Stimulated activated naive CD8-positive, alpha-beta T cell treated with anti-CD3 and anti-CD28 coated beads, Interleukin-15, amount 100 ng/mL, for 72 hours (primary cell): ENCODE measurements at regions not wholly inside any gene's neighbourhood (a gene's known extent, or its start where the extent isn't known, plus 50 kb on each side); places are given as distances from the start of the nearest gene placed in this dataset.
"Not testable (repeated sequence)": the region's sequence is repeated elsewhere in the genome, so short reads cannot be mapped to it uniquely, and the experiment has no call there.

Experiments used
- ATAC-seq: fragments of 150-1000 bp; cut with Tn5 transposase; 2 replicates; pipeline ENCODE4 v1.10.0; 2021; ENCODE audit warnings: mild to moderate bottlenecking, moderate library complexity
- DNase-seq, 2 donors: peaks; one replicate each; pipeline ENCODE4 v3.0.0; 2021 to 2022
- H3K27ac Mint-ChIP-seq, 2 donors: one replicate each; pipeline ENCODE4 v1.8.0; 2022; ENCODE audit warnings: mild to moderate bottlenecking in 2 of 2, mixed read lengths in 2 of 2, moderate library complexity in 2 of 2
- H3K27me3 Mint-ChIP-seq: one replicate; pipeline ENCODE4 v1.8.0; 2022; ENCODE audit warnings: mixed read lengths
- H3K4me1 Mint-ChIP-seq: one replicate; pipeline ENCODE4 v1.8.0; 2022; ENCODE audit warnings: mild to moderate bottlenecking, mixed read lengths
- H3K4me3 Mint-ChIP-seq, 2 donors: one replicate each; pipeline ENCODE4 v1.8.0; 2022; ENCODE audit warnings: mild to moderate bottlenecking in 2 of 2, mixed read lengths in 2 of 2, moderate library complexity in 1 of 2
- H3K9me3 Mint-ChIP-seq, 2 donors: one replicate each; pipeline ENCODE4 v1.8.0; 2022; ENCODE audit warnings: mixed read lengths in 2 of 2

- not testable (repeated sequence) for H3K27me3 Mint-ChIP-seq, DNase-seq, H3K4me3 Mint-ChIP-seq, H3K27ac Mint-ChIP-seq, H3K9me3 Mint-ChIP-seq, H3K4me1 Mint-ChIP-seq
- peak; percentile 54 for ATAC-seq
Observed at GRCh38 chr2:109976319-109976718, 77.8 kb downstream of the LIMS3 start.

- not testable (repeated sequence) for H3K4me1 Mint-ChIP-seq, H3K4me3 Mint-ChIP-seq, H3K27ac Mint-ChIP-seq, H3K9me3 Mint-ChIP-seq, DNase-seq, H3K27me3 Mint-ChIP-seq
- ATAC-seq, result peak; percentile 6
Observed at GRCh38 chr2:109980754-109981153, 82.3 kb downstream of the LIMS3 start.

GRCh38 chr2:109986389-109987088 lies 88.1 kb downstream of the LIMS3 start:
- not testable (repeated sequence) for H3K4me3 Mint-ChIP-seq, H3K27me3 Mint-ChIP-seq, DNase-seq, H3K9me3 Mint-ChIP-seq, H3K27ac Mint-ChIP-seq, H3K4me1 Mint-ChIP-seq
- peak; percentile 67 for ATAC-seq

GRCh38 chr2:109987089-109987420 lies 88.6 kb downstream of the LIMS3 start:
- peak; percentile 51 for ATAC-seq
- not testable (repeated sequence) for H3K4me1 Mint-ChIP-seq, DNase-seq, H3K9me3 Mint-ChIP-seq, H3K27ac Mint-ChIP-seq, H3K4me3 Mint-ChIP-seq, H3K27me3 Mint-ChIP-seq

DNA sequence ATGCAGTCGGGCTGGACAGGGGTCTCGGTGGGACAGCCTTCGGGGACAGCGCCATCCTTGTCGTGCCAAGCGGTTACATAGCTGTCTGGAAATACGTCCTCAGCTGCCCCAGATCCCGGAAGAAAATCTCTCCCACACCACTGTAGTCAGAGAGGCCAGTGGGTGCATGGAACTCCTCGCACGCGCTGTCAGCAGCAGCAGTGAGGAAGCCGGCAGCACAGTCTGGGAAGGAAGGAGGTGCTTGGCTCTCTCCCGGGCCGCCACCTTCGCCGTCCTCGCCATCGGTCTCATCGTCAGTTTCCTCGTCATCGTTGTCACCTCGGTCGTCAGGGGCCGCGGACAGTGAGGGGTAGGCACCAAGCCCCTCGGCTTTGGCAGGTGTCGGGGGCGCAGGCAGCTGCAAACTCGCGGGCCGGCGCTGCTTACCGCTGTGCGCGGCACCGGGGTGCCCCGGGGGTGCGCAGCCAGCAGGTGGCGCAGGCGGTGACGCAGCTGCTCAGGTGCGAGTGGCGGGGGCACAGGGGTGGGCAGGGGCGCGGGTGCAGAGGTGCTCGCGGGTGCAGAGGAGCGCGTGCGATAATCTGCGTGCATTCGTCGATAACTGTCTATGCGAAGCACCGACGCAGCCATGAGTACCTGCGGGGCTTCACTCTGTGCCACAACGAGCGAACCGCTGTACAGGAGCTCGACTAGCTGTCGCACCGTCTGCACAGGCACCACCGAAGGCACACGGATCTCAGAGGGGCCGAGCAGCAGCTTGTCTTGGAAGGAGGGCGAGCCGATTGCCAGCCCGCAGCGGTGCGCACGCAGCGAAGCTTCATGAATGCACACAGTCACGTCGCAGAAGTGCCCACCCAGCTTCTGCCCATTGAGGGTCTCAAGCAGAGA lies 89.2 kb downstream of the LIMS3 start:
- not testable (repeated sequence) for H3K27me3 Mint-ChIP-seq, H3K4me3 Mint-ChIP-seq, H3K9me3 Mint-ChIP-seq, H3K4me1 Mint-ChIP-seq, DNase-seq, H3K27ac Mint-ChIP-seq
- ATAC-seq, result peak; percentile 88

- not testable (repeated sequence) for ATAC-seq, H3K27ac Mint-ChIP-seq, H3K4me3 Mint-ChIP-seq, H3K4me1 Mint-ChIP-seq, H3K9me3 Mint-ChIP-seq, H3K27me3 Mint-ChIP-seq, DNase-seq
Observed at GRCh38 chr2:109999395-109999794, 100.9 kb downstream of the LIMS3 start.

- not testable (repeated sequence) for DNase-seq, H3K27me3 Mint-ChIP-seq, H3K4me3 Mint-ChIP-seq
Observed at GRCh38 chr2:110002502-110002901, 104.0 kb downstream of the LIMS3 start.

DNA sequence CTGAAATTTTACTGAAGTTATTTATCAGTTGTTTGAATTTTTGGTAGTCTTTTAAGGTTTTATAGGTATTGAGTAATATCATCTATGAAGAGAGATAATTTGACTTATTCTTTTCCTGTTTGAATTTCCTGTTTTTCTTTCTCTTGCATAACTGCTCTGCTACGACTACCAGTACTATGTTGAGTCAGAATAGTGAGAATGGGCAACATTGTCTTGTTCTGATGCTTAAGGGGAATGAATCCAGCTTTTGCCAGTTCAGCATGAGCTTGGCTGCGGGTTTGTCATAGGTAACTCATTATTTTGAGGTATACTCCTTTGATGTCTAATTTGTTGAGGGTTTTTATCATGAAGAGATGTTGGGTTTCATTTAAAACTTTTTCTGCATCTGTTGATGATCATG lies 102.2 kb downstream of the MALL start:
- not testable (repeated sequence) for H3K27ac Mint-ChIP-seq, H3K4me3 Mint-ChIP-seq, H3K4me1 Mint-ChIP-seq, ATAC-seq, DNase-seq, H3K9me3 Mint-ChIP-seq, H3K27me3 Mint-ChIP-seq

More at GRCh38 chr2:110002502-110002901, 104.0 kb downstream of the LIMS3 start:
- not testable (repeated sequence) for H3K4me1 Mint-ChIP-seq, H3K9me3 Mint-ChIP-seq, H3K27ac Mint-ChIP-seq, ATAC-seq

- H3K4me1 Mint-ChIP-seq, DNase-seq, H3K4me3 Mint-ChIP-seq, H3K27ac Mint-ChIP-seq, H3K27me3 Mint-ChIP-seq, H3K9me3 Mint-ChIP-seq, ATAC-seq: not testable (repeated sequence)
Observed at GRCh38 chr2:110016381-110017092, 99.1 kb downstream of the MALL start.

DNA sequence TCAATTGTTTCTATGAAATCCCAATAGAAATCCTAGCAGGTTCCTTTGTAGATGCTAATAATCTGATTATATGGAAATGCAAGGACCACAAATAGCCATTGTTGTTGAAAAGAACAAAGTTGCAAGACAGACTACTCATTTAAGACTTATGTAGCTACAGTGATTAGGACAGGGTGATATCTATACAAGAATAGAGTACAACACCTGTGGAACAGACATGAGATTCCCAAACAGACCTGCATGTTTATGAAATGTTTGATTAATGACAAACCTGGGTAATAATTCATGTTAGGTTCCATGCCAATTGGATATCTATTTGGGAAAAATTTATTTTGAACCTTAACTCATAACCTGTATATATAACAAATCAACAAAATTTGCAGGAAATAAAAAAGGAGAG lies 95.4 kb downstream of the MALL start:
- not testable (repeated sequence) for H3K4me1 Mint-ChIP-seq, H3K27ac Mint-ChIP-seq, H3K4me3 Mint-ChIP-seq, ATAC-seq, H3K9me3 Mint-ChIP-seq, DNase-seq, H3K27me3 Mint-ChIP-seq

DNA sequence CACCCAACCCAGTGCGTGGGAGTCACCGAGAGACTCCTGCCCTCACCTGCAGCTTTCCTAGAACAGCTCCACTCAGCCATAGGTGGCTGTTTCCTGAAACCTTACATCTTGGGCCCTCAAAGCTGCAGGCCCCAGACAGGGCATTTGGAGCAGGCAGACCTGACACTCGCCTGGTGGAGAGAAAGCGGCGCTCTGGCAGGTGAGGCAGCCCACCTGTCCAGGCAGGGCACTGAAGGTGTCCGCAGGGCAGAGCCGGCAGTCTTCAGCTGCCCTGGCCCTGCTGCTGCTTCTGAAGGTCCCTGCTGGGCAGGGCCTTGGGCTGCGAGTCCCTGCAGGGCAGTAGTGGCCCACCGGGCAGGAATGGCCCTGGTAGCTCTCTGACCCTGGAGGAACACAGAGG lies 93.3 kb downstream of the MALL start:
- not testable (repeated sequence) for ATAC-seq, H3K27ac Mint-ChIP-seq, DNase-seq, H3K27me3 Mint-ChIP-seq, H3K9me3 Mint-ChIP-seq, H3K4me3 Mint-ChIP-seq, H3K4me1 Mint-ChIP-seq

DNA sequence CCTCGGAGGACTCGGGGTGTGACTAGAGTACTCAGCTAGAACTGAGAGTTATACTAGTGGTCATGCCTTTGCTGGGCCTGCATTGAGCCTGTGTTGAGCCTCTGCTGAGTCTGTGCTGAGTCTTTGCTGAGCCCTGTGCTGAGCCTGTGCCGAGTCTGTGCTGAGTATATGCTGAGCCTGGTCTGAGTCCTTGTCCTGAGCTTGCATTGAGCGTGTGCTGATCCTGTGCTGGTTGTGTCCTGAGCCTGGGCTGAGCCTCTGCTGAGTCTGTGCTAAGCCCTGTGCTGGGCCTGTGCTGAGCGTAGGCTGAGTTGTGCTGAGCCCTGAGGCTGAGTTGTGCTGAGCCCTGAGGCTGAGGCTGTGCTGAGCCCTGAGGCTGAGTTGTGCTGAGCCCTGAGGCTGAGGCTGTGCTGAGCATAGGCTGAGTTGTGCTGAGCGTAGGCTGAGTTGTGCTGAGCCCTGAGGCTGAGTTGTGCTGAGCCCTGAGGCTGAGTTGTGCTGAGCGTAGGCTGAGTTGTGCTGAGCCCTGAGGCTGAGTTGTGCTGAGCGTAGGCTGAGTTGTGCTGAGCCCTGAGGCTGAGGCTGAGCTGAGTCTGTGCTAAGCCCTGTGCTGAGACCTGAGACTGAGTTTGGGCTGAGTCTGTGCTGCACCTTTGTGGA lies 89.4 kb downstream of the MALL start:
- H3K27ac Mint-ChIP-seq, H3K4me3 Mint-ChIP-seq, H3K4me1 Mint-ChIP-seq, H3K27me3 Mint-ChIP-seq, DNase-seq, ATAC-seq, H3K9me3 Mint-ChIP-seq: not testable (repeated sequence)

- not testable (repeated sequence) for H3K4me1 Mint-ChIP-seq, ATAC-seq, H3K27me3 Mint-ChIP-seq
Observed at GRCh38 chr2:110028411-110028810, 87.2 kb downstream of the MALL start.

DNA sequence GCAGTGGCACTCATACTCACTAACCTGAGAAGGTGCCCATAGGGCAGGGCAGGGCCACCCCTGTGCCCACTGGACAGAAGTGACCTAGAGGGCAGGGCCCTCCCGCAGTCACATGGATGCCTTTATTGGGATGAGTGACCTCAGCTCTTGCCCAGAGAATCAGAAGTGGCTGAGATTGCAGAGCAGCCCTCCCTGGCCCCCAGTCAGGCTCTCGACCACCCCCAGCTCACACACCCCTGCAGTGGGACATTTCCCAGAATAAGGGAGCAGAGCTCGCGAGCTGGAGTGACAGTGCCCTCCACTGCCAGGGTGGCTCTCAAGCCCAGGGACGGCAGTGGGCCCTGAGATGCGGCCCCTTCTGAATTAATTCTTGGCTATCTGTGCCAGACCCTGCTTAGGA lies 84.7 kb downstream of the MALL start:
- H3K27me3 Mint-ChIP-seq, H3K27ac Mint-ChIP-seq, H3K4me3 Mint-ChIP-seq, H3K4me1 Mint-ChIP-seq, H3K9me3 Mint-ChIP-seq, DNase-seq, ATAC-seq: not testable (repeated sequence)

More at GRCh38 chr2:110028411-110028810, 87.2 kb downstream of the MALL start:
- not testable (repeated sequence) for DNase-seq, H3K9me3 Mint-ChIP-seq, H3K27ac Mint-ChIP-seq, H3K4me3 Mint-ChIP-seq

GRCh38 chr2:110031722-110032327 lies 83.8 kb downstream of the MALL start:
- ATAC-seq, H3K27me3 Mint-ChIP-seq, H3K27ac Mint-ChIP-seq, H3K9me3 Mint-ChIP-seq, H3K4me3 Mint-ChIP-seq, DNase-seq, H3K4me1 Mint-ChIP-seq: not testable (repeated sequence)
